ENCODE measurements at regions not wholly inside any gene's neighbourhood (a gene's known extent, or its start where the extent isn't known, plus 50 kb on each side); places are given as distances from the start of the nearest gene placed in this dataset.
"Not testable (repeated sequence)": the region's sequence is repeated elsewhere in the genome, so short reads cannot be mapped to it uniquely, and the experiment has no call there.

DNA sequence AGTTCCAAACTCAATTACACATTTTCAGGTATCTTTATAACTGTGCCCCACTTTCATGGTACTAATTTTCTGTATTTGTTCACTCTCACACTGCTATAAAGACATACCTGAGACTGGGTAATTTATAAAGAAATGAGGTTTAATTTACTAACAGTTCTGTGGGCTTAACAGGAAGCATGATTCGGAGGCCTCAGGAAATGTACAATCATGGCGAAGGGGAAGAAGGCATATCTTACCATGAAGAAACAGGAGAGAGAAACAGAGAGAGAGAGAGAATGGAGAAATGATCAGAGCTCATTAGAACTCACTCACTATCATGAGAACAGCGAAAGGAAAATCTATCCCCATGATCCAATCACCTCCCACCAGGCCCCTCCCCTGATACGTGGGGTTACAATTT is 874.1 kb upstream of the B3GALT2 start:
- H2BK120ac ChIP-seq (ENCODE audit: insufficient read depth, low read length, poor library complexity), result no peak overlapping the region
- H3K79me2 ChIP-seq (ENCODE audit: control insufficient read depth, insufficient read depth, low read length, poor library complexity), result no peaks in the 10 kb centered on the region
- no peak overlapping the region for H2AFZ ChIP-seq (ENCODE audit: insufficient read depth, low read length, poor library complexity)
- no peak overlapping the region for H4K91ac ChIP-seq (ENCODE audit: low read depth, low read length)
- no peak overlapping the region for H2BK12ac ChIP-seq (ENCODE audit: low read length)
- H3K36me3 ChIP-seq (ENCODE audit: control insufficient read depth in 1 of 2, insufficient read depth in 2 of 2, low read length in 2 of 2), result no peaks in the 10 kb centered on the region
- H3K14ac ChIP-seq (ENCODE audit: low read length), result no peak overlapping the region
- H3K4me3 ChIP-seq (ENCODE audit: low read depth, low read length), result no peak overlapping the region
- no peaks in the 10 kb centered on the region for H3K79me1 ChIP-seq (ENCODE audit: low read length)
- H3K9me3 ChIP-seq (ENCODE audit: insufficient read depth, low read depth, low read length), result no peaks in the 10 kb centered on the region
- no peak overlapping the region for H3K4ac ChIP-seq (ENCODE audit: low read depth, low read length)
- H2BK5ac ChIP-seq (ENCODE audit: low read depth, low read length, poor library complexity), result no peak overlapping the region
- no CpG with 5 or more reads among the region's 4 CpGs for WGBS (ENCODE audit: extremely low coverage, insufficient coverage, insufficient read length)
- no peak overlapping the region for H3K27ac ChIP-seq (ENCODE audit: low read depth, low read length)
- no peak overlapping the region for H4K8ac ChIP-seq (ENCODE audit: low read depth, low read length)
- H3K18ac ChIP-seq (ENCODE audit: low read length), result no peak overlapping the region
- no peak overlapping the region for H3K9ac ChIP-seq (ENCODE audit: low read length)
- no peak overlapping the region for H3K4me2 ChIP-seq (ENCODE audit: low read length)
- H3K23ac ChIP-seq (ENCODE audit: low read length), result no peak overlapping the region
- no peak overlapping the region for H4K12ac ChIP-seq (ENCODE audit: low read depth, low read length)
- DNase-seq, result no peak
- H3K27me3 ChIP-seq (ENCODE audit: insufficient read depth, low read length), result no peaks in the 10 kb centered on the region
- H3K4me1 ChIP-seq (ENCODE audit: control insufficient read depth in 1 of 2, insufficient read depth in 2 of 2, low read length in 2 of 2), result no peaks in the 10 kb centered on the region
- no peak overlapping the region for H2AK5ac ChIP-seq (ENCODE audit: low read length)

DNA sequence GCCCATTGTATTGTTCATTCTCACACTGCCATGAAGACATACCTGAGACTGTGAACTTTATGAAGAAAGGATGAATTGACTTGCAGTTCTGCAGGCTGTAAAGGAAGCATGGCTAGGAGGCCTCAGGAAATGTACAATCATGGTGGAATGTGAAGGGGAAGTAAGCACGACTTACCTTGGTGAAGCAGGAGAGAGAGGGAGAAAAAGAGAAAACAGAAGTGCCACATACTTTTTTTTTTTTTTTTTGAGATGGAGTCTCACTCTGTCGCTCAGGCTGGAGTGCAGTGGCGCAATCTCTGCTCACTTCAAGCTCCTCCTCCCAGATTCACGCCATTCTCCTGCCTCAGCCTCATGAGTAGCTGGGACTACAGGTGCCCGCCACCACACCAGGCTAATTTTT is 871.9 kb upstream of the B3GALT2 start:
- not testable (repeated sequence) for H4K8ac ChIP-seq (ENCODE audit: low read depth, low read length); DNase-seq

DNA sequence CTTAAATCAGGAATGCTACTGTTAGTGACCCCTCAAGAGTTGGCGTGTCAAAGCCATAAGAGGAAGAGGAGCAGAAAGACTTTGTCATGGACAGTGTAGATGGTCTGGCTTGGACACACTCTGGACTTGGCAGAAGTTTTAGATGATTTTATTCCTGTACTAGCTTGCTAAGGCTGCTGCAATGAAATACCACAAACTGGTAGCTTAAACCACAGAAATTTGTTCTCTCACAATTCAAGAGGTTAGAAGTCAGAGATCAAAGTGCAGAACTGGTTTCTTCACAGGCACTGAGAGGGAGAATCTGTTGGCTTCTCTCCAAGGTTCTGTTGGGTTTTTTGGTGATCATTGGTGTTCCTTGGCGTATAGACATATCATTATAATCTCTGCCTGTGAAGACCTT is 869.8 kb upstream of the B3GALT2 start:
- Histone ChIP-seq H3K4ac (ENCODE audit: low read depth, low read length) (no peak overlapping the region), H3K27ac (ENCODE audit: low read depth, low read length) (no peak overlapping the region), H4K8ac (ENCODE audit: low read depth, low read length) (no peak overlapping the region), H2AK5ac (ENCODE audit: low read length) (no peak overlapping the region), H3K79me2 (ENCODE audit: control insufficient read depth, insufficient read depth, low read length, poor library complexity) (no peaks in the 10 kb centered on the region), H3K9me3 (ENCODE audit: insufficient read depth, low read depth, low read length) (no peaks in the 10 kb centered on the region), H4K12ac (ENCODE audit: low read depth, low read length) (no peak overlapping the region), H3K9ac (ENCODE audit: low read length) (no peak overlapping the region), H3K23ac (ENCODE audit: low read length) (no peak overlapping the region), H2BK12ac (ENCODE audit: low read length) (no peak overlapping the region), H4K91ac (ENCODE audit: low read depth, low read length) (no peak overlapping the region), H2AFZ (ENCODE audit: insufficient read depth, low read length, poor library complexity) (no peak overlapping the region), H3K4me1 (ENCODE audit: control insufficient read depth in 1 of 2, insufficient read depth in 2 of 2, low read length in 2 of 2) (no peaks in the 10 kb centered on the region), H3K18ac (ENCODE audit: low read length) (no peak overlapping the region), H3K4me3 (ENCODE audit: low read depth, low read length) (no peak overlapping the region), H3K27me3 (ENCODE audit: insufficient read depth, low read length) (no peaks in the 10 kb centered on the region), H3K36me3 (ENCODE audit: control insufficient read depth in 1 of 2, insufficient read depth in 2 of 2, low read length in 2 of 2) (no peaks in the 10 kb centered on the region), H3K4me2 (ENCODE audit: low read length) (no peak overlapping the region), H3K14ac (ENCODE audit: low read length) (no peak overlapping the region), H2BK120ac (ENCODE audit: insufficient read depth, low read length, poor library complexity) (no peak overlapping the region), H2BK5ac (ENCODE audit: low read depth, low read length, poor library complexity) (no peak overlapping the region), H3K79me1 (ENCODE audit: low read length) (no peaks in the 10 kb centered on the region)
- no peak for DNase-seq
- no CpG with 5 or more reads among the region's 2 CpGs for WGBS (ENCODE audit: extremely low coverage, insufficient coverage, insufficient read length)

More for the DNA sequence above, 871.9 kb upstream of the B3GALT2 start:
- not testable (repeated sequence) for H3K18ac ChIP-seq (ENCODE audit: low read length); H3K23ac ChIP-seq (ENCODE audit: low read length); H3K27me3 ChIP-seq (ENCODE audit: insufficient read depth, low read length); H2AK5ac ChIP-seq (ENCODE audit: low read length); H3K14ac ChIP-seq (ENCODE audit: low read length); H2BK12ac ChIP-seq (ENCODE audit: low read length); H3K4ac ChIP-seq (ENCODE audit: low read depth, low read length); H3K79me1 ChIP-seq (ENCODE audit: low read length); H3K4me3 ChIP-seq (ENCODE audit: low read depth, low read length); H4K91ac ChIP-seq (ENCODE audit: low read depth, low read length); H3K27ac ChIP-seq (ENCODE audit: low read depth, low read length); H3K79me2 ChIP-seq (ENCODE audit: control insufficient read depth, insufficient read depth, low read length, poor library complexity); H3K9me3 ChIP-seq (ENCODE audit: insufficient read depth, low read depth, low read length); H2AFZ ChIP-seq (ENCODE audit: insufficient read depth, low read length, poor library complexity); H3K9ac ChIP-seq (ENCODE audit: low read length); H3K4me1 ChIP-seq (ENCODE audit: control insufficient read depth in 1 of 2, insufficient read depth in 2 of 2, low read length in 2 of 2); H3K36me3 ChIP-seq (ENCODE audit: control insufficient read depth in 1 of 2, insufficient read depth in 2 of 2, low read length in 2 of 2); H3K4me2 ChIP-seq (ENCODE audit: low read length); H4K12ac ChIP-seq (ENCODE audit: low read depth, low read length); H2BK120ac ChIP-seq (ENCODE audit: insufficient read depth, low read length, poor library complexity); H2BK5ac ChIP-seq (ENCODE audit: low read depth, low read length, poor library complexity)
- no CpG with 5 or more reads among the region's 5 CpGs for WGBS (ENCODE audit: extremely low coverage, insufficient coverage, insufficient read length)

DNA sequence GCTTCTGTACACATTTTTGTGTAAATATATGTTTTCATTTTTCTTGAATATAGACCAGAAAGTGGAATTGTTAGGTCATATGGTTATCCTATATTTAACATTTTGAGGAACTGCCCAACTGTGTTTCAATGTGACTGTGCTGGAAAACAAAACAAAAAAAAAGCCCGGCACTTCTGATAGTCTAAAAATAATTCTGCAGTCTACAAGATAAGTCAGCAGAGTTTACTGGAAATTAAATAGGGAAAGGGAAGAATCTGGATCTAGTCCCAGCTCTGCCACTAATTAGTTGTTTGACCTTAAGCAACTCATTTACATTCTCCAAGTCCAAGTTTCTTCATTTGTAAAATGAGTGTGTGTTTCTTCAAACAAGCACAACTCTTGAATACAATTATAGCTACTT is 869.1 kb upstream of the B3GALT2 start:
- Histone ChIP-seq H3K18ac (ENCODE audit: low read length) (no peak overlapping the region), H3K9ac (ENCODE audit: low read length) (no peak overlapping the region), H3K36me3 (ENCODE audit: control insufficient read depth in 1 of 2, insufficient read depth in 2 of 2, low read length in 2 of 2) (no peaks in the 10 kb centered on the region), H4K12ac (ENCODE audit: low read depth, low read length) (no peak overlapping the region), H3K27me3 (ENCODE audit: insufficient read depth, low read length) (no peaks in the 10 kb centered on the region), H2BK12ac (ENCODE audit: low read length) (no peak overlapping the region), H2BK5ac (ENCODE audit: low read depth, low read length, poor library complexity) (no peak overlapping the region), H2BK120ac (ENCODE audit: insufficient read depth, low read length, poor library complexity) (no peak overlapping the region), H3K4ac (ENCODE audit: low read depth, low read length) (no peak overlapping the region), H2AK5ac (ENCODE audit: low read length) (no peak overlapping the region), H3K4me1 (ENCODE audit: control insufficient read depth in 1 of 2, insufficient read depth in 2 of 2, low read length in 2 of 2) (no peaks in the 10 kb centered on the region), H3K9me3 (ENCODE audit: insufficient read depth, low read depth, low read length) (no peaks in the 10 kb centered on the region), H3K27ac (ENCODE audit: low read depth, low read length) (no peak overlapping the region), H3K4me2 (ENCODE audit: low read length) (no peak overlapping the region), H3K14ac (ENCODE audit: low read length) (no peak overlapping the region), H3K79me2 (ENCODE audit: control insufficient read depth, insufficient read depth, low read length, poor library complexity) (no peaks in the 10 kb centered on the region), H3K23ac (ENCODE audit: low read length) (no peak overlapping the region), H2AFZ (ENCODE audit: insufficient read depth, low read length, poor library complexity) (no peak overlapping the region), H3K4me3 (ENCODE audit: low read depth, low read length) (no peak overlapping the region), H3K79me1 (ENCODE audit: low read length) (no peaks in the 10 kb centered on the region), H4K8ac (ENCODE audit: low read depth, low read length) (no peak overlapping the region), H4K91ac (ENCODE audit: low read depth, low read length) (no peak overlapping the region)
- WGBS (ENCODE audit: extremely low coverage, insufficient coverage, insufficient read length), result no CpG with 5 or more reads among the region's 1 CpG
- no peak for DNase-seq
